ENCODE measurements at regions not wholly inside any gene's neighbourhood (a gene's known extent, or its start where the extent isn't known, plus 50 kb on each side); places are given as distances from the start of the nearest gene placed in this dataset.

DNA sequence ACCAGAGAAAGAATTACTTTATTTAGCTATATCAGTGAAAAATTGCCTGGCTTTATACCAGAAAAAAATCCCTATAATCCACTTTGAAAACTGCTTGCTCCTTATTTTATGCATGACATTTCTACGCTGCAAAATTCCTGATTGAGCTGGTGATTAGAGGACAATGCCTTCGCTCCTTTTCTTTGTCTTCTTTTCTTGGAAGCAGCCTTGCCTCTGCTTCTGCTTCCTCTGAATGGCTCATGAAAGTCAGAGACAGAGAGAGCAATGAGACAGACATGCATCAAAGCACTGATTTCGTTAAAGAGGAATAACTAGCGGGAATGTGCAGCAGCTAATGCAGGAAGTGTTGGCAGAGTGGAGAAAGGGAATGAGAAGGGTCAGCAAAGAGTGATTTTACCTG, 294.3 kb upstream of the IGFBP7 start:
- TF ChIP-seq, protein P1, sequence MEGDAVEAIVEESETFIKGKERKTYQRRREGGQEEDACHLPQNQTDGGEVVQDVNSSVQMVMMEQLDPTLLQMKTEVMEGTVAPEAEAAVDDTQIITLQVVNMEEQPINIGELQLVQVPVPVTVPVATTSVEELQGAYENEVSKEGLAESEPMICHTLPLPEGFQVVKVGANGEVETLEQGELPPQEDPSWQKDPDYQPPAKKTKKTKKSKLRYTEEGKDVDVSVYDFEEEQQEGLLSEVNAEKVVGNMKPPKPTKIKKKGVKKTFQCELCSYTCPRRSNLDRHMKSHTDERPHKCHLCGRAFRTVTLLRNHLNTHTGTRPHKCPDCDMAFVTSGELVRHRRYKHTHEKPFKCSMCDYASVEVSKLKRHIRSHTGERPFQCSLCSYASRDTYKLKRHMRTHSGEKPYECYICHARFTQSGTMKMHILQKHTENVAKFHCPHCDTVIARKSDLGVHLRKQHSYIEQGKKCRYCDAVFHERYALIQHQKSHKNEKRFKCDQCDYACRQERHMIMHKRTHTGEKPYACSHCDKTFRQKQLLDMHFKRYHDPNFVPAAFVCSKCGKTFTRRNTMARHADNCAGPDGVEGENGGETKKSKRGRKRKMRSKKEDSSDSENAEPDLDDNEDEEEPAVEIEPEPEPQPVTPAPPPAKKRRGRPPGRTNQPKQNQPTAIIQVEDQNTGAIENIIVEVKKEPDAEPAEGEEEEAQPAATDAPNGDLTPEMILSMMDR (IDR thresholded peaks at IDR 0.05; ENCODE audit: extremely low read depth in 1 of 2, insufficient read depth in 1 of 2, low read depth in 1 of 2, low read length in 2 of 2) = no peak
- TF ChIP-seq, protein P2, sequence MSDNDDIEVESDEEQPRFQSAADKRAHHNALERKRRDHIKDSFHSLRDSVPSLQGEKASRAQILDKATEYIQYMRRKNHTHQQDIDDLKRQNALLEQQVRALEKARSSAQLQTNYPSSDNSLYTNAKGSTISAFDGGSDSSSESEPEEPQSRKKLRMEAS (IDR thresholded peaks at IDR 0.05; ENCODE audit: insufficient read depth, insufficient read length) = no peak
- TF ChIP-seq POLR2AphosphoS5 (IDR thresholded peaks at IDR 0.05; ENCODE audit: insufficient read depth, low read depth, low read length) = no peak
- no peak for TF ChIP-seq EZH2 (IDR thresholded peaks at IDR 0.05; ENCODE audit: borderline replicate concordance, low read depth, low read length, severe bottlenecking)
- TF ChIP-seq POLR2A (IDR thresholded peaks at IDR 0.05; ENCODE audit: low read depth, low read length) = no peak
- no peak for TF ChIP-seq GATA2 (IDR thresholded peaks at IDR 0.05; ENCODE audit: insufficient read depth, insufficient read length, low read depth, low read length)
- TF ChIP-seq MYC (IDR thresholded peaks at IDR 0.05; ENCODE audit: low read depth, low read length) = no peak
- TF ChIP-seq JUN (IDR thresholded peaks at IDR 0.05; ENCODE audit: borderline replicate concordance, insufficient read depth, insufficient read length, low read depth) = no peak

Data from endothelial cell of umbilical vein (primary cell).